ENCODE measurements at regions not wholly inside any gene's neighbourhood (a gene's known extent, or its start where the extent isn't known, plus 50 kb on each side); places are given as distances from the start of the nearest gene placed in this dataset.
A peak's percentile ranks its signal among the peaks of the same experiment; 100 is the strongest.

DNA sequence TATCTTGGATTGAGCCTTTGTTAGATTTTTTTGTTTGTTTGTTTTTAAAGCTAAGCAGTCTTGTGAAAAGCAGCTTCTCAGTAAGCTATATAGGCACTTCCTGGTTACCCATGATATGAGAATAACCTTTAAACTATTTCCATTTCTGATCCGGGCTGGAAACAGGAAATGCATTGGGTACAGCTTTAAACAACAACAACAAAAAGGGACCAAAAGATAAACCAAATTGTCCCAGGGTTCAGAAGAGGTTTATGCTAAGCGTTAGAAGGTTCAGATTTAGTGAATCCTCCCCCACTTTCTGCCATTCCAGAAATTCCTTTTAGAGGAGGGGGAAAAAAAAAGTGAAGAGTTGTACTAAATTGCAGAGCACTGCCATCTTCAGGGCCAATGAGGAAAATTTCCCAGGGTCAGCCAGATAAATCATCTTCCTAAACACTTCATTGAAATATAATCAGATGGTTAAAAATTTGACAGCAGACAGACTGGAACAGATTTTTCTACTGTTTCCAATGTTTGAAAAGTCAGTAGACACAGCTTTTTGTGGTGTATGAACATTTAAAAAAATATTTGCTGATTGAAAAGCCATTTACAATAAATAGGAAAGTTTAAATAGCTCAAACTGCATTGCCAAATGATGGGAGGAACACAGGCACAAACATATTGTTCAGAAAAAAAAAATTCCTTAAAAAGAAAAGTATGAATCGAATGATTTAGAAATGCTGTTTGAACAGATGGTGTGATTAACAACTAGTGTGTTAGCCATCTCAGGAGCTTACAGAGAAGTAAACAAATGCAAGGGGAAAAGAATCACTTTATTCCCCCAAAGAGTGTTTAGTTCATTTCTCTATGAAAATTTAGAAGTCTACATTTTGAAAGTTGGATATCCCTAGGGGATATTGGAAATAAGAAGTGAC, 189.9 kb upstream of the TANK start:
- Histone ChIP-seq H3K4me1 (ENCODE audit: insufficient read depth, low read length) (no peaks in the 10 kb centered on the region), H3K4me3 (ENCODE audit: low read length in 2 of 2) (no peak overlapping the region), H3K9me3 (ENCODE audit: control insufficient read depth in 1 of 2, low read length in 2 of 2) (no peaks in the 10 kb centered on the region), H3K27ac (ENCODE audit: low read depth, low read length) (no peak overlapping the region), H3K36me3 (ENCODE audit: insufficient read depth, low read length) (no peaks in the 10 kb centered on the region), H3K27me3 (ENCODE audit: insufficient read depth, low read length) (no peaks in the 10 kb centered on the region)
- intact Hi-C loops (cut with micrococcal nuclease): loop anchor here (1.0 to 2.0 kb wide), 3 partner anchors 618 to 718 kb away; no protein-coding TSS in a partner anchor
- CTCF ChIA-PET (ENCODE audit: partially characterized antibody): interaction anchor here (0.6 to 5.5 kb wide), 23 partner anchors 10 to 860 kb away, joined by 3 to 63 read pairs (median 4); no protein-coding TSS in a partner anchor
- peaks cover 0 to 1% of the 10 kb centered on the region in 2 donors for H3K27me3 Mint-ChIP-seq
- H3K27ac Mint-ChIP-seq: peak overlapping the region in 2 of 7 donors; percentile 7 to 10
- H3K36me3 Mint-ChIP-seq: no peaks in the 10 kb centered on the region
- POLR2A ChIA-PET (ENCODE audit: partially characterized antibody): interaction anchor here (0.7 kb wide), 2 partner anchors 542 to 669 kb away, joined by 3 read pairs; no protein-coding TSS in a partner anchor
- H3K9me3 Mint-ChIP-seq: no peaks in the 10 kb centered on the region
- peaks cover 1 to 4% (median 3%) of the 10 kb centered on the region in 4 donors for H3K4me1 Mint-ChIP-seq
- H3K4me3 Mint-ChIP-seq: peak overlapping the region in 1 of 8 donors; percentile 26
- peak in 4 of 5 donors; percentile 15 to 26 (median 20) for DNase-seq

DNA sequence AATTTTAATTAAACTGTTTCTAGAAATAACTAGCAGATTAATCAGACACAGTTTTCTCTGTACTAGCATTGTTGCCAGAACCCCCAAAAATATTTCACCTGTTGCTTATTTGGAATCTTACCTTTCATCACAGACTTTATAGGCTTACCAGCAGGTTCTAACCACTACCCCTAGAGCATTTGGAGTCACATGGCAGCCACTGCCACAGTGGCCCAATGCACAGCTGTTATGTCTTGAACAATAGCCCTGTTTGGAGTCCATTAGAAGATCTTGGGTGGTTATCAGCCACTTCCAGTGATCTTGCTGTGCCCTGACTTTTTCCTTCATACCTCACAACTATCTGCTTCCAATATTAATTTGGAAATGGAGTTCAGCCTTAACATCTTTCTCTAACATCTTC, 186.2 kb upstream of the TANK start:
- CTCF ChIA-PET (ENCODE audit: partially characterized antibody): interaction anchor here (0.9 kb wide), 1 partner anchor 19 kb away, joined by 3 read pairs; no protein-coding TSS in a partner anchor
- DNase-seq: no peak
- peaks cover 0 to 6% (median 0%) of the 10 kb centered on the region in 8 donors for H3K9me3 Mint-ChIP-seq
- no peak overlapping the region for H3K27ac ChIP-seq (ENCODE audit: low read depth, low read length)
- no peaks in the 10 kb centered on the region for H3K4me1 ChIP-seq (ENCODE audit: insufficient read depth, low read length)
- peaks cover 0 to 4% of the 10 kb centered on the region in 2 donors for H3K9me3 ChIP-seq (ENCODE audit: control insufficient read depth in 1 of 2, low read length in 2 of 2)
- H3K36me3 Mint-ChIP-seq: no peaks in the 10 kb centered on the region
- no peak overlapping the region for H3K27ac Mint-ChIP-seq
- peaks cover 0 to 3% of the 10 kb centered on the region in 2 donors for H3K27me3 Mint-ChIP-seq
- intact Hi-C loops (cut with micrococcal nuclease): no loop called here
- H3K4me3 ChIP-seq (ENCODE audit: low read length in 2 of 2): no peak overlapping the region
- POLR2A ChIA-PET (ENCODE audit: partially characterized antibody): no interaction called here
- no peak overlapping the region for H3K4me3 Mint-ChIP-seq
- no peaks in the 10 kb centered on the region for H3K36me3 ChIP-seq (ENCODE audit: insufficient read depth, low read length)
- peaks cover 1 to 4% (median 3%) of the 10 kb centered on the region in 4 donors for H3K4me1 Mint-ChIP-seq
- H3K27me3 ChIP-seq (ENCODE audit: insufficient read depth, low read length): no peaks in the 10 kb centered on the region

DNA sequence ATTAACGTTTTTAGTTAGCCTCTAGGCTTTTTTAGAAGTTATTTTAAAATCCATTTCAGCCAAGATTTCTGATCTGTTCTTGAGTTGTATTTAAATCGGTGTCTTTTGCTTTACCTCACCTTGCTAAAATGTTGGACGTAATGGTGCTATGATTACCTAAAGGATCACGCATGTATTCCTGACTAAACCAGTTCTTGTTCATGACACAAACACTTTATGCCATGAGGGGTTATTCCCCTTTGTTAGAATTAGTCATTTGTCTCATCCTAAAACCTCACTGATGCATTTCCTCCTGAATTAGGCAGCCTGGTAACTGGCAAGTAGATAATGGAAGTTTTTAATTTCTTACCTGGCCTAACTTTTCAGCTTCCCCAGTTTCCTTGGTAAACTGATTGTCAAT, 185.4 kb upstream of the TANK start:
- Histone ChIP-seq H3K36me3 (ENCODE audit: insufficient read depth, low read length) (no peaks in the 10 kb centered on the region), H3K27me3 (ENCODE audit: insufficient read depth, low read length) (no peaks in the 10 kb centered on the region), H3K4me3 (ENCODE audit: low read length in 2 of 2) (no peak overlapping the region), H3K27ac (ENCODE audit: low read depth, low read length) (no peak overlapping the region), H3K9me3 (ENCODE audit: control insufficient read depth in 1 of 2, low read length in 2 of 2) (peaks cover 0 to 4% of the 10 kb centered on the region in 2 donors), H3K4me1 (ENCODE audit: insufficient read depth, low read length) (no peaks in the 10 kb centered on the region)
- intact Hi-C loops (cut with micrococcal nuclease): no loop called here
- CTCF ChIA-PET (ENCODE audit: partially characterized antibody): interaction anchor here (0.9 kb wide), 1 partner anchor 18 kb away, joined by 3 read pairs; no protein-coding TSS in a partner anchor
- Mint-ChIP-seq H3K4me1 (peaks cover 1 to 4% (median 3%) of the 10 kb centered on the region in 4 donors), H3K36me3 (no peaks in the 10 kb centered on the region), H3K27me3 (peaks cover 2 to 3% of the 10 kb centered on the region in 2 donors), H3K4me3 (no peak overlapping the region), H3K27ac (no peak overlapping the region), H3K9me3 (peaks cover 0 to 9% (median under 1%) of the 10 kb centered on the region in 8 donors)
- DNase-seq: no peak
- POLR2A ChIA-PET (ENCODE audit: partially characterized antibody): no interaction called here

DNA sequence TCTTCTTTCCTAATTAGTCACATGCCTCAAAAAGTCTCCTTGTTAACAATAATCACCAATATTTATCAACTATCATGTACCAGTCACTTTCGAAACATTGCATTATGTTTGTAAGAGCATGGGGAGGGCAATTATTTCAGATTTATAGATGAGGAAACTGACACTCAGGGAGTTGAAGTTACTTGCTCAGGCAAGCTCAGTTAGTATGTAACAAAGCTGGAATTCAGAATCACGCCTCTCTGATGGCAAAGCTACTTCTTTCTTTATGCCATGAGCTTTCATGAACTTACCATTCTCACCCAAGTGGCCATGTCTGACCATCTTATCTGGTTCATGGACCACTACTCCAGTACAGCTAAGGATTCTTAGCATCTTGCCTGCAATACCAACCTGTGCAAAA, 183.4 kb upstream of the TANK start:
- ChIA-PET CTCF (ENCODE audit: partially characterized antibody) (interaction anchor here (1.6 to 2.8 kb wide), 3 partner anchors 17 to 725 kb away, joined by 5 to 14 read pairs (median 6); no protein-coding TSS in a partner anchor), POLR2A (ENCODE audit: partially characterized antibody) (no interaction called here)
- intact Hi-C loops (cut with micrococcal nuclease): no loop called here
- Histone ChIP-seq H3K4me3 (ENCODE audit: low read length in 2 of 2) (no peak overlapping the region), H3K36me3 (ENCODE audit: insufficient read depth, low read length) (no peaks in the 10 kb centered on the region), H3K9me3 (ENCODE audit: control insufficient read depth in 1 of 2, low read length in 2 of 2) (peaks cover 0 to 4% of the 10 kb centered on the region in 2 donors), H3K27me3 (ENCODE audit: insufficient read depth, low read length) (no peaks in the 10 kb centered on the region), H3K4me1 (ENCODE audit: insufficient read depth, low read length) (no peaks in the 10 kb centered on the region), H3K27ac (ENCODE audit: low read depth, low read length) (no peak overlapping the region)
- no peak overlapping the region for H3K4me3 Mint-ChIP-seq
- H3K27ac Mint-ChIP-seq: no peak overlapping the region
- H3K4me1 Mint-ChIP-seq: no peaks in the 10 kb centered on the region
- DNase-seq: no peak
- no peaks in the 10 kb centered on the region for H3K36me3 Mint-ChIP-seq
- peaks cover 3 to 5% of the 10 kb centered on the region in 2 donors for H3K27me3 Mint-ChIP-seq
- H3K9me3 Mint-ChIP-seq: peaks cover 0 to 9% (median 2%) of the 10 kb centered on the region in 8 donors

DNA sequence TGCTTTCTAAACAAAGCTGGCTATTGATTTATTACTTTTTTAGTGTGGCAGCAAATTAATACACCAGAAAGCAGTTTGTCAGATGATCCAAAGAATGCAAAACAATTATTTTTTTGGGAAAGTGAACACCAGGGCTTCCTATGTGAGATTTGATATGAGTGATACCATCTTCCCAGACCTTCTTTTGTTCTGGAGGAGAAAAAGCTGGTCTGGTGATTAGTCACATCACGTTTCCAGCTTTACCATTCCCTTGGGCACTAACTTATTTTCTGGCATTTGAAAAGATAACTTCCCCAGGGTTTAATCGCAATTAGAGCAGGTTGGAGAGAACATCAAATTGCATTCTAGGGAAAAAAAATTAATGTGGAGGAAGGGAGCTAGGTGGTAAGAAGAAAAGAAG, 182.9 kb upstream of the TANK start:
- peaks cover 3 to 6% of the 10 kb centered on the region in 2 donors for H3K27me3 Mint-ChIP-seq
- H3K4me1 ChIP-seq (ENCODE audit: insufficient read depth, low read length): no peaks in the 10 kb centered on the region
- CTCF ChIA-PET (ENCODE audit: partially characterized antibody): interaction anchor here (0.9 to 2.8 kb wide), 4 partner anchors 10 to 725 kb away, joined by 3 to 14 read pairs (median 6); no protein-coding TSS in a partner anchor
- no peak for DNase-seq
- POLR2A ChIA-PET (ENCODE audit: partially characterized antibody): no interaction called here
- H3K27me3 ChIP-seq (ENCODE audit: insufficient read depth, low read length): no peaks in the 10 kb centered on the region
- peaks cover 0 to 9% (median 2%) of the 10 kb centered on the region in 8 donors for H3K9me3 Mint-ChIP-seq
- H3K4me3 Mint-ChIP-seq: no peak overlapping the region
- peaks cover 0 to 4% of the 10 kb centered on the region in 2 donors for H3K9me3 ChIP-seq (ENCODE audit: control insufficient read depth in 1 of 2, low read length in 2 of 2)
- H3K36me3 Mint-ChIP-seq: no peaks in the 10 kb centered on the region
- intact Hi-C loops (cut with micrococcal nuclease): no loop called here
- H3K27ac ChIP-seq (ENCODE audit: low read depth, low read length): no peak overlapping the region
- no peak overlapping the region for H3K27ac Mint-ChIP-seq
- no peak overlapping the region for H3K4me3 ChIP-seq (ENCODE audit: low read length in 2 of 2)
- H3K36me3 ChIP-seq (ENCODE audit: insufficient read depth, low read length): no peaks in the 10 kb centered on the region
- H3K4me1 Mint-ChIP-seq: no peaks in the 10 kb centered on the region

DNA sequence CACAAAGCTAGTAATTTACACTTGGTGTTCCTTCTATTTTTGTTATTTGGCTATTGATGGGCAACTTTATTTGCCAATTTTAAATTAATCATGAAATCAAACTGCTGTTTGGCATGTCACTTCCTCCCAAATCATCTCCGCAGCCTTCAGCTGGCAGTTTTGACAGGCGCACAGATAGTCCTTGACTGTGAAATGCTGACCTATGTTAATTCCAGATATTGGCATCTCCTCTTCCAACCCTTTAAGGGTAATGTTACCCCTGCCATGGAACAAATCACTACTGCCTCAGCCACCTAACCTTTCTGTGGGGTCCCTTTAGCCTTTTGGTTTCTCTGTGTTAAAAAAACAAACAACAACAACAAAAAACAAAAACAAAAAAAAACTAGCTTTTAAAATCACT, 182.4 kb upstream of the TANK start:
- no peaks in the 10 kb centered on the region for H3K4me1 ChIP-seq (ENCODE audit: insufficient read depth, low read length)
- Mint-ChIP-seq H3K36me3 (no peaks in the 10 kb centered on the region), H3K27me3 (peaks cover 3 to 6% of the 10 kb centered on the region in 2 donors), H3K4me1 (no peaks in the 10 kb centered on the region), H3K9me3 (peaks cover 0 to 9% (median 2%) of the 10 kb centered on the region in 8 donors), H3K27ac (no peak overlapping the region), H3K4me3 (no peak overlapping the region)
- H3K36me3 ChIP-seq (ENCODE audit: insufficient read depth, low read length): no peaks in the 10 kb centered on the region
- no peak overlapping the region for H3K27ac ChIP-seq (ENCODE audit: low read depth, low read length)
- no peaks in the 10 kb centered on the region for H3K27me3 ChIP-seq (ENCODE audit: insufficient read depth, low read length)
- peaks cover 0 to 4% of the 10 kb centered on the region in 2 donors for H3K9me3 ChIP-seq (ENCODE audit: control insufficient read depth in 1 of 2, low read length in 2 of 2)
- intact Hi-C loops (cut with micrococcal nuclease): no loop called here
- no peak for DNase-seq
- ChIA-PET POLR2A (ENCODE audit: partially characterized antibody) (no interaction called here), CTCF (ENCODE audit: partially characterized antibody) (interaction anchor here (0.9 to 2.8 kb wide), 4 partner anchors 10 to 726 kb away, joined by 3 to 14 read pairs (median 6); no protein-coding TSS in a partner anchor)
- H3K4me3 ChIP-seq (ENCODE audit: low read length in 2 of 2): no peak overlapping the region

DNA sequence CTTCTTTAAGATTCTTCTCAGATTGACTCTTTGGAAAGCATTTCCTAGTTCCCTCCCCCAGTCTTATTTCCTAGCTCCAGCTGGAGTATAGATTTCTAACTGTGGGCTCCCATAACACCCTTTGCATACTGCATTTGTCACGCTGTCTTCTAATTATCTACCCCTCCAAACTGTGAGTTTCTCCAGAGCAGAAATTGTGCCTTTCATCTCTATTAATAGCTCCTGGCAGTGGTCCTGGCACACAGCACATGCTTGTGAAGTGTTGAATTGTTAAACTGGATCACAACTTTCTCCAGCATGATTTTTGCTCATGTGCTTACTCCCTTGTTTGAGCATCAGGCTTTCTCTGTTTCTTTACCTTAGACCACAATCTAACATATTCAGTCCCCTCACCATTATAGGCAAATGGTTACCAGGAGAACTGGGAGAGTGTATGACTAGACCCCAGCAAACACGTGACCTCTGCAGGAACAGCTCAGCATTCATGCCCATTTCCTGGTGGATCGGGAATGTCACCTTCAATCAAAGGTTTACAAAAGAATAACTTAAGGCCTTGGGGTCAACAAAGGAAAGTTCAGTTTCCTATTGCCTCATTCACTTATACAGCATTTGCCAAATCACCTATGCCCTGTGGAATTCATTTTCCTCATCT, 175.7 kb upstream of the TANK start:
- no peak for DNase-seq
- no peaks in the 10 kb centered on the region for H3K36me3 ChIP-seq (ENCODE audit: insufficient read depth, low read length)
- H3K4me3 Mint-ChIP-seq: no peak overlapping the region
- H3K27me3 Mint-ChIP-seq: peaks cover 2 to 8% of the 10 kb centered on the region in 2 donors
- H3K27me3 ChIP-seq (ENCODE audit: insufficient read depth, low read length): no peaks in the 10 kb centered on the region
- peaks cover 0 to 7% (median 1%) of the 10 kb centered on the region in 8 donors for H3K9me3 Mint-ChIP-seq
- H3K9me3 ChIP-seq (ENCODE audit: control insufficient read depth in 1 of 2, low read length in 2 of 2): no peaks in the 10 kb centered on the region
- ChIA-PET CTCF (ENCODE audit: partially characterized antibody) (interaction anchor here (0.8 kb wide), 1 partner anchor 10 kb away, joined by 3 read pairs; no protein-coding TSS in a partner anchor), POLR2A (ENCODE audit: partially characterized antibody) (no interaction called here)
- H3K27ac ChIP-seq (ENCODE audit: low read depth, low read length): no peak overlapping the region
- no peaks in the 10 kb centered on the region for H3K36me3 Mint-ChIP-seq
- no peaks in the 10 kb centered on the region for H3K4me1 ChIP-seq (ENCODE audit: insufficient read depth, low read length)
- no peaks in the 10 kb centered on the region for H3K4me1 Mint-ChIP-seq
- intact Hi-C loops (cut with micrococcal nuclease): no loop called here
- H3K27ac Mint-ChIP-seq: no peak overlapping the region
- H3K4me3 ChIP-seq (ENCODE audit: low read length in 2 of 2): no peak overlapping the region

Measured in CD4-positive, alpha-beta memory T cell (primary cell).